Tibial nerve (tissue), 4 donors: ENCODE measurements at regions not wholly inside any gene's neighbourhood (a gene's known extent, or its start where the extent isn't known, plus 50 kb on each side); places are given as distances from the start of the nearest gene placed in this dataset.

Source experiments
- EP300 ChIP-seq, 2 donors: sonication (generic); formaldehyde crosslinking; IDR thresholded peaks; one replicate each; pipeline ENCODE4 v1.6.1; 2017; ENCODE audit warnings: antibody characterized with exemption in 2 of 2, mild to moderate bottlenecking in 1 of 2
- POLR2A ChIP-seq, 2 donors: fragments of 450-650 bp; IDR thresholded peaks; one replicate each; pipeline ENCODE4 v1.6.1; 2017; ENCODE audit warnings: antibody characterized with exemption in 2 of 2, mild to moderate bottlenecking in 2 of 2, moderate library complexity in 2 of 2
- TF ChIP-seq, protein P1 (sequence below), 5 experiments: fragments of 200-600 bp in 3 of 5; fragments of 450-650 bp in 2 of 5; sonication (generic) in 3 of 5; IDR thresholded peaks; one replicate each; pipeline ENCODE4 v1.5.1; 2016 to 2019; ENCODE audit warnings: antibody characterized with exemption in 5 of 5, mild to moderate bottlenecking in 3 of 5, moderate library complexity in 2 of 5

DNA sequence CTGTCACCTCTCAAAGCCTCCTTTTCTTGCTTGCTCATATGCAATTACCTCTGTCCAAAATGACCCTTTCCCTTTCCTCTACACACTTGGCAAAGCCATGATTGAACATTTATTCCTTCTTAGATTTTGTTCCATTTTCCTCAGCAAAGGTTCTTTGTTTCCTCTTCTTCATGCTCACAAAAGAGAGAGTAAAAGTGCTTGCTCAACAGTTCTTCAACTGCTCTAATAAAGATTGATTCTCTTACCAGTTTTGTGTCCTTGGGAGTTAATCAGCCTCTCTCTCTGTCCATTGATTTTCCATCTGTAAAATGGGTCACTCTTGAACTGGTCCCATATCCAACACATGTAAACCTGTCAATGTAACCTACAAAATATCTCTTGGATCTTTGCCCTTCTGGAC lies 186.4 kb downstream of the WNT5A start:
- TF ChIP-seq POLR2A (IDR thresholded peaks at IDR 0.05) (no peak), EP300 (IDR thresholded peaks at IDR 0.05) (no peak)
- TF ChIP-seq, protein P1, sequence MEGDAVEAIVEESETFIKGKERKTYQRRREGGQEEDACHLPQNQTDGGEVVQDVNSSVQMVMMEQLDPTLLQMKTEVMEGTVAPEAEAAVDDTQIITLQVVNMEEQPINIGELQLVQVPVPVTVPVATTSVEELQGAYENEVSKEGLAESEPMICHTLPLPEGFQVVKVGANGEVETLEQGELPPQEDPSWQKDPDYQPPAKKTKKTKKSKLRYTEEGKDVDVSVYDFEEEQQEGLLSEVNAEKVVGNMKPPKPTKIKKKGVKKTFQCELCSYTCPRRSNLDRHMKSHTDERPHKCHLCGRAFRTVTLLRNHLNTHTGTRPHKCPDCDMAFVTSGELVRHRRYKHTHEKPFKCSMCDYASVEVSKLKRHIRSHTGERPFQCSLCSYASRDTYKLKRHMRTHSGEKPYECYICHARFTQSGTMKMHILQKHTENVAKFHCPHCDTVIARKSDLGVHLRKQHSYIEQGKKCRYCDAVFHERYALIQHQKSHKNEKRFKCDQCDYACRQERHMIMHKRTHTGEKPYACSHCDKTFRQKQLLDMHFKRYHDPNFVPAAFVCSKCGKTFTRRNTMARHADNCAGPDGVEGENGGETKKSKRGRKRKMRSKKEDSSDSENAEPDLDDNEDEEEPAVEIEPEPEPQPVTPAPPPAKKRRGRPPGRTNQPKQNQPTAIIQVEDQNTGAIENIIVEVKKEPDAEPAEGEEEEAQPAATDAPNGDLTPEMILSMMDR (IDR thresholded peaks at IDR 0.05), result no peak
